ENCODE measurements at regions not wholly inside any gene's neighbourhood (a gene's known extent, or its start where the extent isn't known, plus 50 kb on each side); places are given as distances from the start of the nearest gene placed in this dataset.

DNA sequence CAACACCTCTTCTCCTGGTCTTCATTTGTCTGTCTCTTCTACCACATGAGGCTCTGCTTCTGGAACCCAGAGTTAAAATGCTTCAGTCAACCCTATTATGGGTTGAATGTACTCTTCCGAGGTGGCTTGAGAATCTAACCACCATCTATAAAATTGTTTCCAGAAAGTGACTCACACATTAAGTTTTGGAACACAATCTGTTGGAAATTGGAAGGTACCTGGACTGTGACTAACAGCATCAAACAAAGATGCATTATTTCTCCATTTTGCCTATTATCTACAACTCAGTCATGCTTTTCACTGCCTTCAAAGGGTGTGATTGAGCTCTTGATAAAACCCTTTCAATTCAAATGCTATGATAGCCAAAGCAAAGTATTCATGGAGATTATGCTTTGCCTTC is 499.0 kb upstream of the SEMA6D start:
- H3K4me1 ChIP-seq = no peaks in the 10 kb centered on the region
- no peaks in the 10 kb centered on the region for H3K9me3 ChIP-seq
- DNase-seq = no peak
- no peaks in the 10 kb centered on the region for H3K36me3 ChIP-seq
- no peaks in the 10 kb centered on the region for H3K27me3 ChIP-seq
- no peak overlapping the region for H3K4me3 ChIP-seq
- intact Hi-C loops (cut with DNase I; ENCODE audit: low total_unique reads) = no loop called here
- no peak overlapping the region for H3K27ac ChIP-seq
- TF ChIP-seq, protein P1, sequence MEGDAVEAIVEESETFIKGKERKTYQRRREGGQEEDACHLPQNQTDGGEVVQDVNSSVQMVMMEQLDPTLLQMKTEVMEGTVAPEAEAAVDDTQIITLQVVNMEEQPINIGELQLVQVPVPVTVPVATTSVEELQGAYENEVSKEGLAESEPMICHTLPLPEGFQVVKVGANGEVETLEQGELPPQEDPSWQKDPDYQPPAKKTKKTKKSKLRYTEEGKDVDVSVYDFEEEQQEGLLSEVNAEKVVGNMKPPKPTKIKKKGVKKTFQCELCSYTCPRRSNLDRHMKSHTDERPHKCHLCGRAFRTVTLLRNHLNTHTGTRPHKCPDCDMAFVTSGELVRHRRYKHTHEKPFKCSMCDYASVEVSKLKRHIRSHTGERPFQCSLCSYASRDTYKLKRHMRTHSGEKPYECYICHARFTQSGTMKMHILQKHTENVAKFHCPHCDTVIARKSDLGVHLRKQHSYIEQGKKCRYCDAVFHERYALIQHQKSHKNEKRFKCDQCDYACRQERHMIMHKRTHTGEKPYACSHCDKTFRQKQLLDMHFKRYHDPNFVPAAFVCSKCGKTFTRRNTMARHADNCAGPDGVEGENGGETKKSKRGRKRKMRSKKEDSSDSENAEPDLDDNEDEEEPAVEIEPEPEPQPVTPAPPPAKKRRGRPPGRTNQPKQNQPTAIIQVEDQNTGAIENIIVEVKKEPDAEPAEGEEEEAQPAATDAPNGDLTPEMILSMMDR (IDR thresholded peaks at IDR 0.05) = no peak
- no peak for TF ChIP-seq POLR2A (IDR thresholded peaks at IDR 0.05)

DNA sequence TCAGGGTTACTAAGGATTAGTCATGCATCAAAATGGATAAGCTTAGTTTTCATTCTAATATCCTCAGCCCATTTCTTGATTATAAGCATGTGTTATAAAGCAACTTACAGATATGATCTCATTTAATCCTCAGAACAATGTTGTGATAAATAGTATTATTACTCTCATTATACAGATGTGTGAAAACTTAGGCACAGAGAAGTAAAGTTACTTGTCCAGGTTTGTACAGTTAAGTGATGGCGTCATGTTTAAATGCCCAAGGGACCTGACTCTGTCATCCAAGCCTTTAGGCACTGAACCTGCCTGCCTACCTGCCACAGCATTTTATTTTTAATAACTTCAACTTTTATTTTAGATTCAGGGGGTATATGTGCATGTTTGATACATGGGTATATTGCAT is 472.9 kb upstream of the SEMA6D start:
- no peaks in the 10 kb centered on the region for H3K9me3 ChIP-seq
- H3K4me3 ChIP-seq = no peak overlapping the region
- no peak overlapping the region for H3K27ac ChIP-seq
- no peak for TF ChIP-seq POLR2A (IDR thresholded peaks at IDR 0.05)
- TF ChIP-seq, protein P1 (IDR thresholded peaks at IDR 0.05) = no peak
- intact Hi-C loops (cut with DNase I; ENCODE audit: low total_unique reads) = no loop called here
- no peaks in the 10 kb centered on the region for H3K4me1 ChIP-seq
- no peak for DNase-seq
- H3K36me3 ChIP-seq = no peaks in the 10 kb centered on the region
- H3K27me3 ChIP-seq = no peaks in the 10 kb centered on the region

DNA sequence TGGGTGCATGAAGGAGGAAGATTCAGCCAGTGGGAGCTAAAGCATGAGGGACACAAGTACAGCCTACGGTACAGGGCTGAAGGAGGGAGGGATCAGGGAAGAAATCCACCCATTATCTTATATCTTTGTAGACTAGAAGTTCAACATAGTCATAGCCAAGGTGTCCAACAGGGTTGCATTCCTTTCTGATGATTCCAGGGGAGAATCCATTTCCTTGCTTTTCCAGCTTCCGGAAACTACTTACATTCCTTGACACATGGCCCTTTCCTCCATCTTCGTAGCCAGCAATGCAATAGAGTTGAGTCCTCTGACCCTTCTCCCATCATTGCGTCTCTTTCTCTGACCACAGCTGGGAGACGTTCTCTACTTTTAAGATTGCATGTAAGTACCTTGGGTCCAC is 471.0 kb upstream of the SEMA6D start:
- no peaks in the 10 kb centered on the region for H3K4me1 ChIP-seq
- no peak overlapping the region for H3K4me3 ChIP-seq
- no peak for DNase-seq
- intact Hi-C loops (cut with DNase I; ENCODE audit: low total_unique reads) = no loop called here
- H3K27me3 ChIP-seq = no peaks in the 10 kb centered on the region
- no peak overlapping the region for H3K27ac ChIP-seq
- no peaks in the 10 kb centered on the region for H3K9me3 ChIP-seq
- no peaks in the 10 kb centered on the region for H3K36me3 ChIP-seq
- TF ChIP-seq POLR2A (IDR thresholded peaks at IDR 0.05) = no peak
- TF ChIP-seq, protein P1 (IDR thresholded peaks at IDR 0.05) = no peak

DNA sequence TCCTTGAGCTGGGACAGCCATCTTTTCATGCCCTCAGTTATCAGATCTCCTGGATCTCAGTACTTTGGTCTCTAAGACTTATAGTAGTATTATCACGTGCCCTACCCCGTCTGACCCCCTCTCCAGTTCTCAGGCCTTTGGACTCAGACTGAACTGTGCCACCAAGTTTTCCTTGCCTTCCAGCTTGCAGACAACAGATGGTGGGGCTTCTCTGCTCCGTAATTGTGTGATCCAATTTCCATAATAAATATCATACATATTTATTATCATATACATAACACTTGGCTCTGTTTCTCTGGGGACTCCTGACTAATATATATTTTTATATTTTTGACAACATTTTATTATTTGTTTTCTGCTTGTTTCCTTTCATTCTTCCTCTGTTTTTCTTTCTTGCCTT is 458.8 kb upstream of the SEMA6D start:
- no peak for DNase-seq

DNA sequence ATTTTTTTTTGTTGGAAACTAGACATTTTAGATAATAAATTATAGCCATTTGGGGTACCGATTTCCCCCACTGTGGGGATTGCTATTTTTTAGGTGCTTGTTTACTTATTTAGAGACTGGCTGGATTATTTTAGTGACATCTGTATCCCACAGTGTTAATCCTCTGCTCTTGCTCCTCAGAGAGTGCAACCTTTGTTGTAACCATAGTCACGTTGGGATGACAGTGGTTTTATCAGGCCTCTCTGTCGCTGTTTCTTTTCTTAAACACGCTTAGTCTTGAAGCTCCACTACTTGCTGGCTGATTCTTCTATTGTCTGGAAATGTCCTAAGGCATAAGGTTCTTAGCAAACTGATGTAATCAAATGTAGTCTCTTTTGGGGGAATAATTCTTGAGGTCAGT is 451.6 kb upstream of the SEMA6D start:
- Histone ChIP-seq H3K4me3 (no peak overlapping the region), H3K9me3 (no peaks in the 10 kb centered on the region), H3K27ac (no peak overlapping the region), H3K36me3 (no peaks in the 10 kb centered on the region), H3K4me1 (no peaks in the 10 kb centered on the region), H3K27me3 (no peaks in the 10 kb centered on the region)
- DNase-seq = no peak
- intact Hi-C loops (cut with DNase I; ENCODE audit: low total_unique reads) = no loop called here
- TF ChIP-seq, protein P1 (IDR thresholded peaks at IDR 0.05) = no peak
- no peak for TF ChIP-seq POLR2A (IDR thresholded peaks at IDR 0.05)

More for the DNA sequence above, 458.8 kb upstream of the SEMA6D start:
- H3K36me3 ChIP-seq = no peaks in the 10 kb centered on the region
- H3K27me3 ChIP-seq = no peaks in the 10 kb centered on the region
- H3K4me1 ChIP-seq = no peaks in the 10 kb centered on the region
- H3K27ac ChIP-seq = no peak overlapping the region
- no peak overlapping the region for H3K4me3 ChIP-seq
- H3K9me3 ChIP-seq = no peaks in the 10 kb centered on the region
- intact Hi-C loops (cut with DNase I; ENCODE audit: low total_unique reads) = no loop called here
- TF ChIP-seq POLR2A (IDR thresholded peaks at IDR 0.05) = no peak
- TF ChIP-seq, protein P1 (IDR thresholded peaks at IDR 0.05) = no peak

Measured in uterus (tissue), 3 donors.